ENCODE measurements at regions not wholly inside any gene's neighbourhood (a gene's known extent, or its start where the extent isn't known, plus 50 kb on each side); places are given as distances from the start of the nearest gene placed in this dataset.

DNA sequence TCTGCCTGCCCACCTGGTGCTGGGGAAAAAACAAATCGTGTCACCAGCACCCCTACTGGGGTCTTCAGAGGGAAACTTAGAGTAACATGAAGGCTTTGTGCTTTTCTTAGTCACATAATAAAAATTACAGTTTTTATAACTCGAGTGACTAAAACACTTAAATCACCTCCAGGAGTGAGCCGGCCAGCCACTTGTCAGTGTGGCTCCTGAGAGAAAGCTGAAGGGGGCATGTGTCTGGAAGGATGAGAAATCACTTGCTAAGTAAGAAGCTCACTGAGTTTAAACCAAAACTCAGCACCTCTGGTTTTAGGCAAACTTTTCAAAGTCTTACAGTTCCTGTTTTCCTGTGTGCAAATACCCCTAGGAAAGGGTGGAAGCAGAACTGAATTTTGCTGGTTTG lies 372.2 kb downstream of the CDH26 start:
- TF ChIP-seq, protein P1, sequence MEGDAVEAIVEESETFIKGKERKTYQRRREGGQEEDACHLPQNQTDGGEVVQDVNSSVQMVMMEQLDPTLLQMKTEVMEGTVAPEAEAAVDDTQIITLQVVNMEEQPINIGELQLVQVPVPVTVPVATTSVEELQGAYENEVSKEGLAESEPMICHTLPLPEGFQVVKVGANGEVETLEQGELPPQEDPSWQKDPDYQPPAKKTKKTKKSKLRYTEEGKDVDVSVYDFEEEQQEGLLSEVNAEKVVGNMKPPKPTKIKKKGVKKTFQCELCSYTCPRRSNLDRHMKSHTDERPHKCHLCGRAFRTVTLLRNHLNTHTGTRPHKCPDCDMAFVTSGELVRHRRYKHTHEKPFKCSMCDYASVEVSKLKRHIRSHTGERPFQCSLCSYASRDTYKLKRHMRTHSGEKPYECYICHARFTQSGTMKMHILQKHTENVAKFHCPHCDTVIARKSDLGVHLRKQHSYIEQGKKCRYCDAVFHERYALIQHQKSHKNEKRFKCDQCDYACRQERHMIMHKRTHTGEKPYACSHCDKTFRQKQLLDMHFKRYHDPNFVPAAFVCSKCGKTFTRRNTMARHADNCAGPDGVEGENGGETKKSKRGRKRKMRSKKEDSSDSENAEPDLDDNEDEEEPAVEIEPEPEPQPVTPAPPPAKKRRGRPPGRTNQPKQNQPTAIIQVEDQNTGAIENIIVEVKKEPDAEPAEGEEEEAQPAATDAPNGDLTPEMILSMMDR (tag by site-specific recombination; IDR thresholded peaks at IDR 0.05) = no peak
- TF ChIP-seq ZXDB (tag by site-specific recombination; IDR thresholded peaks at IDR 0.05) = no peak
- no peak for TF ChIP-seq ZBTB21 (tag by site-specific recombination; IDR thresholded peaks at IDR 0.05)
- TF ChIP-seq, protein P2, sequence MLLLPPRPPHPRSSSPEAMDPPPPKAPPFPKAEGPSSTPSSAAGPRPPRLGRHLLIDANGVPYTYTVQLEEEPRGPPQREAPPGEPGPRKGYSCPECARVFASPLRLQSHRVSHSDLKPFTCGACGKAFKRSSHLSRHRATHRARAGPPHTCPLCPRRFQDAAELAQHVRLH (tag by site-specific recombination; IDR thresholded peaks at IDR 0.05) = no peak
- no peak for TF ChIP-seq ZSCAN16 (tag by site-specific recombination; IDR thresholded peaks at IDR 0.05)
- no peak for TF ChIP-seq ZNF19 (tag by site-specific recombination; IDR thresholded peaks at IDR 0.05; ENCODE audit: low read depth)
- no peak for TF ChIP-seq ZBTB20 (tag by site-specific recombination; IDR thresholded peaks at IDR 0.05)
- no peak for TF ChIP-seq ZNF416 (tag by site-specific recombination; IDR thresholded peaks at IDR 0.05)
- TF ChIP-seq, protein P3, sequence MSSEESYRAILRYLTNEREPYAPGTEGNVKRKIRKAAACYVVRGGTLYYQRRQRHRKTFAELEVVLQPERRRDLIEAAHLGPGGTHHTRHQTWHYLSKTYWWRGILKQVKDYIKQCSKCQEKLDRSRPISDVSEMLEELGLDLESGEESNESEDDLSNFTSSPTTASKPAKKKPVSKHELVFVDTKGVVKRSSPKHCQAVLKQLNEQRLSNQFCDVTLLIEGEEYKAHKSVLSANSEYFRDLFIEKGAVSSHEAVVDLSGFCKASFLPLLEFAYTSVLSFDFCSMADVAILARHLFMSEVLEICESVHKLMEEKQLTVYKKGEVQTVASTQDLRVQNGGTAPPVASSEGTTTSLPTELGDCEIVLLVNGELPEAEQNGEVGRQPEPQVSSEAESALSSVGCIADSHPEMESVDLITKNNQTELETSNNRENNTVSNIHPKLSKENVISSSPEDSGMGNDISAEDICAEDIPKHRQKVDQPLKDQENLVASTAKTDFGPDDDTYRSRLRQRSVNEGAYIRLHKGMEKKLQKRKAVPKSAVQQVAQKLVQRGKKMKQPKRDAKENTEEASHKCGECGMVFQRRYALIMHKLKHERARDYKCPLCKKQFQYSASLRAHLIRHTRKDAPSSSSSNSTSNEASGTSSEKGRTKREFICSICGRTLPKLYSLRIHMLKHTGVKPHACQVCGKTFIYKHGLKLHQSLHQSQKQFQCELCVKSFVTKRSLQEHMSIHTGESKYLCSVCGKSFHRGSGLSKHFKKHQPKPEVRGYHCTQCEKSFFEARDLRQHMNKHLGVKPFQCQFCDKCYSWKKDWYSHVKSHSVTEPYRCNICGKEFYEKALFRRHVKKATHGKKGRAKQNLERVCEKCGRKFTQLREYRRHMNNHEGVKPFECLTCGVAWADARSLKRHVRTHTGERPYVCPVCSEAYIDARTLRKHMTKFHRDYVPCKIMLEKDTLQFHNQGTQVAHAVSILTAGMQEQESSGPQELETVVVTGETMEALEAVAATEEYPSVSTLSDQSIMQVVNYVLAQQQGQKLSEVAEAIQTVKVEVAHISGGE (tag by site-specific recombination; conservative IDR thresholded peaks at IDR 0.05; ENCODE audit: low read depth) = no peak
- TF ChIP-seq, protein P4, sequence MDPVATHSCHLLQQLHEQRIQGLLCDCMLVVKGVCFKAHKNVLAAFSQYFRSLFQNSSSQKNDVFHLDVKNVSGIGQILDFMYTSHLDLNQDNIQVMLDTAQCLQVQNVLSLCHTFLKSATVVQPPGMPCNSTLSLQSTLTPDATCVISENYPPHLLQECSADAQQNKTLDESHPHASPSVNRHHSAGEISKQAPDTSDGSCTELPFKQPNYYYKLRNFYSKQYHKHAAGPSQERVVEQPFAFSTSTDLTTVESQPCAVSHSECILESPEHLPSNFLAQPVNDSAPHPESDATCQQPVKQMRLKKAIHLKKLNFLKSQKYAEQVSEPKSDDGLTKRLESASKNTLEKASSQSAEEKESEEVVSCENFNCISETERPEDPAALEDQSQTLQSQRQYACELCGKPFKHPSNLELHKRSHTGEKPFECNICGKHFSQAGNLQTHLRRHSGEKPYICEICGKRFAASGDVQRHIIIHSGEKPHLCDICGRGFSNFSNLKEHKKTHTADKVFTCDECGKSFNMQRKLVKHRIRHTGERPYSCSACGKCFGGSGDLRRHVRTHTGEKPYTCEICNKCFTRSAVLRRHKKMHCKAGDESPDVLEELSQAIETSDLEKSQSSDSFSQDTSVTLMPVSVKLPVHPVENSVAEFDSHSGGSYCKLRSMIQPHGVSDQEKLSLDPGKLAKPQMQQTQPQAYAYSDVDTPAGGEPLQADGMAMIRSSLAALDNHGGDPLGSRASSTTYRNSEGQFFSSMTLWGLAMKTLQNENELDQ (tag by site-specific recombination; IDR thresholded peaks at IDR 0.05; ENCODE audit: low read depth) = no peak
- TF ChIP-seq TCF7L2 (IDR thresholded peaks at IDR 0.05; ENCODE audit: borderline replicate concordance, low read depth, low read length) = no peak
- TF ChIP-seq, protein P5, sequence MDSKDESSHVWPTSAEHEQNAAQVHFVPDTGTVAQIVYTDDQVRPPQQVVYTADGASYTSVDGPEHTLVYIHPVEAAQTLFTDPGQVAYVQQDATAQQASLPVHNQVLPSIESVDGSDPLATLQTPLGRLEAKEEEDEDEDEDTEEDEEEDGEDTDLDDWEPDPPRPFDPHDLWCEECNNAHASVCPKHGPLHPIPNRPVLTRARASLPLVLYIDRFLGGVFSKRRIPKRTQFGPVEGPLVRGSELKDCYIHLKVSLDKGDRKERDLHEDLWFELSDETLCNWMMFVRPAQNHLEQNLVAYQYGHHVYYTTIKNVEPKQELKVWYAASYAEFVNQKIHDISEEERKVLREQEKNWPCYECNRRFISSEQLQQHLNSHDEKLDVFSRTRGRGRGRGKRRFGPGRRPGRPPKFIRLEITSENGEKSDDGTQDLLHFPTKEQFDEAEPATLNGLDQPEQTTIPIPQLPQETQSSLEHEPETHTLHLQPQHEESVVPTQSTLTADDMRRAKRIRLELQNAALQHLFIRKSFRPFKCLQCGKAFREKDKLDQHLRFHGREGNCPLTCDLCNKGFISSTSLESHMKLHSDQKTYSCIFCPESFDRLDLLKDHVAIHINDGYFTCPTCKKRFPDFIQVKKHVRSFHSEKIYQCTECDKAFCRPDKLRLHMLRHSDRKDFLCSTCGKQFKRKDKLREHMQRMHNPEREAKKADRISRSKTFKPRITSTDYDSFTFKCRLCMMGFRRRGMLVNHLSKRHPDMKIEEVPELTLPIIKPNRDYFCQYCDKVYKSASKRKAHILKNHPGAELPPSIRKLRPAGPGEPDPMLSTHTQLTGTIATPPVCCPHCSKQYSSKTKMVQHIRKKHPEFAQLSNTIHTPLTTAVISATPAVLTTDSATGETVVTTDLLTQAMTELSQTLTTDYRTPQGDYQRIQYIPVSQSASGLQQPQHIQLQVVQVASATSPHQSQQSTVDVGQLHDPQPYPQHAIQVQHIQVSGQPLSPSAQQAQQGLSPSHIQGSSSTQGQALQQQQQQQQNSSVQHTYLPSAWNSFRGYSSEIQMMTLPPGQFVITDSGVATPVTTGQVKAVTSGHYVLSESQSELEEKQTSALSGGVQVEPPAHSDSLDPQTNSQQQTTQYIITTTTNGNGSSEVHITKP (tag by site-specific recombination; IDR thresholded peaks at IDR 0.05) = no peak
- TF ChIP-seq GLI4 (tag by site-specific recombination; IDR thresholded peaks at IDR 0.05) = no peak
- TF ChIP-seq, protein P6, sequence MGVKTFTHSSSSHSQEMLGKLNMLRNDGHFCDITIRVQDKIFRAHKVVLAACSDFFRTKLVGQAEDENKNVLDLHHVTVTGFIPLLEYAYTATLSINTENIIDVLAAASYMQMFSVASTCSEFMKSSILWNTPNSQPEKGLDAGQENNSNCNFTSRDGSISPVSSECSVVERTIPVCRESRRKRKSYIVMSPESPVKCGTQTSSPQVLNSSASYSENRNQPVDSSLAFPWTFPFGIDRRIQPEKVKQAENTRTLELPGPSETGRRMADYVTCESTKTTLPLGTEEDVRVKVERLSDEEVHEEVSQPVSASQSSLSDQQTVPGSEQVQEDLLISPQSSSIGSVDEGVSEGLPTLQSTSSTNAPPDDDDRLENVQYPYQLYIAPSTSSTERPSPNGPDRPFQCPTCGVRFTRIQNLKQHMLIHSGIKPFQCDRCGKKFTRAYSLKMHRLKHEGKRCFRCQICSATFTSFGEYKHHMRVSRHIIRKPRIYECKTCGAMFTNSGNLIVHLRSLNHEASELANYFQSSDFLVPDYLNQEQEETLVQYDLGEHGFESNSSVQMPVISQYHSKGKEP (tag by site-specific recombination; IDR thresholded peaks at IDR 0.05) = no peak

All from HEK293 (cell line).